ENCODE measurements at regions not wholly inside any gene's neighbourhood (a gene's known extent, or its start where the extent isn't known, plus 50 kb on each side); places are given as distances from the start of the nearest gene placed in this dataset.

GRCh38 chr22:23388517-23388890, 191.6 kb downstream of the IGLL1 start:
- no peak for TF ChIP-seq CTCF (IDR thresholded peaks at IDR 0.05)
- TF ChIP-seq POLR2A (IDR thresholded peaks at IDR 0.05), result no peak

All from lower leg skin (tissue), 3 donors.